ENCODE measurements at regions not wholly inside any gene's neighbourhood (a gene's known extent, or its start where the extent isn't known, plus 50 kb on each side); places are given as distances from the start of the nearest gene placed in this dataset.

DNA sequence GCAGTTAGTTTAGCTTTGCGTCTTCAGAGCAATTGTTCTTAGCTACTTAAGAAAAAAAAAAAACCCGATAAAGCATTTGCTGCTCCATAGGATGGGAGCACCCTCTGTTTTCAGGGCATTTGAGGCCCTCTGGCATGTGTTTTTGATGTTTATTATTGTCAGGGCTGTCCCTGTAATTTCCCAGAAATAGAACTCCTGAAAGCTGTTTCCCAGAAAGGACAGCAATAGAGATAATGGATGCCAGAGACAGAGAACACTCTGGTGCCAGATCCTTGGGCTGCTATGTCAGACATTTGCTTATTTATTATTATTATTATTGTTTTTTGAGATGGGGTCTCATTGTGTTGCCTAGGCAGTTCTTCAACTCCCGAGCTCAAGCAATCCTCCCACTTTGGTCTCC, 201.3 kb downstream of the ALG10 start:
- TF ChIP-seq CTCF (IDR thresholded peaks at IDR 0.05; ENCODE audit: low read depth, low read length, missing input control) (no peak), ATF3 (IDR thresholded peaks at IDR 0.05) (no peak), YY1 (IDR thresholded peaks at IDR 0.05) (no peak)
